ENCODE measurements at regions not wholly inside any gene's neighbourhood (a gene's known extent, or its start where the extent isn't known, plus 50 kb on each side); places are given as distances from the start of the nearest gene placed in this dataset.

- Histone ChIP-seq H3K23ac (ENCODE audit: low read length in 2 of 2) (no peak overlapping the region), H2BK120ac (ENCODE audit: low read depth, low read length) (no peak overlapping the region), H2AFZ (ENCODE audit: low read depth, low read length) (no peak overlapping the region), H3K36me3 (ENCODE audit: control insufficient read depth in 1 of 2, insufficient read depth in 2 of 2, low read depth in 1 of 2, low read length in 2 of 2) (no peaks in the 10 kb centered on the region), H3K9me3 (ENCODE audit: control insufficient read depth, low read length) (peaks cover 4% of the 10 kb centered on the region), H4K8ac (ENCODE audit: low read length) (no peak overlapping the region), H3K79me1 (replicated peaks; ENCODE audit: low read length, poor library complexity, severe bottlenecking) (no peaks in the 10 kb centered on the region), H3K4me3 (ENCODE audit: insufficient read depth in 1 of 2, low read depth in 1 of 2, low read length in 2 of 2) (no peak overlapping the region), H3K4me1 (ENCODE audit: control insufficient read depth, insufficient read depth, low read depth, low read length) (no peaks in the 10 kb centered on the region), H2AK5ac (ENCODE audit: low read length, severe bottlenecking) (no peak overlapping the region), H3K9ac (ENCODE audit: low read length) (no peak overlapping the region), H2BK12ac (ENCODE audit: low read length in 2 of 2) (no peak overlapping the region), H4K91ac (ENCODE audit: low read length) (no peak overlapping the region), H3K27me3 (ENCODE audit: control insufficient read depth in 1 of 2, insufficient read depth in 1 of 2, low read length in 2 of 2) (peaks cover 0 to 48% of the 10 kb centered on the region in 2 experiments), H3K4me2 (ENCODE audit: low read length, poor library complexity, severe bottlenecking) (no peak overlapping the region), H2BK15ac (ENCODE audit: low read depth, poor library complexity, severe bottlenecking) (no peak overlapping the region), H3K27ac (ENCODE audit: low read length, poor library complexity, severe bottlenecking) (no peak overlapping the region), H3K18ac (ENCODE audit: low read depth in 1 of 2, low read length in 2 of 2) (no peak overlapping the region), H3K4ac (ENCODE audit: low read depth in 1 of 2, low read length in 2 of 2) (no peak overlapping the region), H3K14ac (ENCODE audit: low read length in 2 of 2) (no peak overlapping the region), H2BK5ac (ENCODE audit: low read depth, low read length, poor library complexity, severe bottlenecking) (no peak overlapping the region)
- no peak for DNase-seq
- 89% methylated on average over 13 of the region's 14 CpGs for WGBS
These were observed 125.6 kb upstream of the PPP1R26 start for GRCh38 chr9:135353935-135354334.

DNA sequence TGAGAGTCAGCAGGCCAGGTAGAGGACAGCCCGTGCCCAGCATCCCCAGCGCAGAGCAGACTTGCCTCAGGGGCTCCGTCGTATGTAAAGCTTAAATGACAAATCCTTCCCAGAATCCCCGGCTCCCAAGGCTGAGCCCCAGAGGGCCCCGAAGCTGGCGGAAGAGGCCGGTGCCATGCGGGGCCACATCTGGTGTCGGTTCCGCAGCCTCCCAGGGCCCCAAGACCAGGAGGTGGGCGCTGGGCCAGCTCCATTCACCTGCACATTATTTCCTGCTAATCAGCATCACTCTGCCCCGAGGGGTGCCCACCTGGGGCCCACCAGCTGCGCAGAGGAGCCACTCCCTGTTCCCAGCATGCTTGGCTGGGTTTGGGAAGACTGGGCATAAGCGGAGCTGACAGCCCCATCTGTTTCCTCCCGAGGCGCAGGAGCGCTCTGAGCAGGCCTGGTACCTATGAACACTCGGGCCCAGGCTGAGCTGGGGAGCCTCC lies 124.0 kb upstream of the PPP1R26 start:
- H3K23ac ChIP-seq (ENCODE audit: low read length in 2 of 2), result no peak overlapping the region
- H2BK120ac ChIP-seq (ENCODE audit: low read depth, low read length), result no peak overlapping the region
- H3K79me1 ChIP-seq (replicated peaks; ENCODE audit: low read length, poor library complexity, severe bottlenecking), result no peaks in the 10 kb centered on the region
- H3K36me3 ChIP-seq (ENCODE audit: control insufficient read depth in 1 of 2, insufficient read depth in 2 of 2, low read depth in 1 of 2, low read length in 2 of 2), result no peaks in the 10 kb centered on the region
- H2AFZ ChIP-seq (ENCODE audit: low read depth, low read length), result no peak overlapping the region
- no peak overlapping the region for H4K91ac ChIP-seq (ENCODE audit: low read length)
- peaks cover 4% of the 10 kb centered on the region for H3K9me3 ChIP-seq (ENCODE audit: control insufficient read depth, low read length)
- no peak for DNase-seq
- no peak overlapping the region for H3K4me3 ChIP-seq (ENCODE audit: insufficient read depth in 1 of 2, low read depth in 1 of 2, low read length in 2 of 2)
- H3K27me3 ChIP-seq (ENCODE audit: control insufficient read depth in 1 of 2, insufficient read depth in 1 of 2, low read length in 2 of 2), result peaks cover 0 to 37% of the 10 kb centered on the region in 2 experiments
- 87% methylated on average over 19 of the region's 19 CpGs for WGBS
- H3K18ac ChIP-seq (ENCODE audit: low read depth in 1 of 2, low read length in 2 of 2), result no peak overlapping the region
- H2BK12ac ChIP-seq (ENCODE audit: low read length in 2 of 2), result no peak overlapping the region
- no peak overlapping the region for H2BK15ac ChIP-seq (ENCODE audit: low read depth, poor library complexity, severe bottlenecking)
- no peak overlapping the region for H3K4me2 ChIP-seq (ENCODE audit: low read length, poor library complexity, severe bottlenecking)
- H4K8ac ChIP-seq (ENCODE audit: low read length), result no peak overlapping the region
- no peak overlapping the region for H3K4ac ChIP-seq (ENCODE audit: low read depth in 1 of 2, low read length in 2 of 2)
- no peak overlapping the region for H3K9ac ChIP-seq (ENCODE audit: low read length)
- H3K27ac ChIP-seq (ENCODE audit: low read length, poor library complexity, severe bottlenecking), result no peak overlapping the region
- H3K14ac ChIP-seq (ENCODE audit: low read length in 2 of 2), result no peak overlapping the region
- H2AK5ac ChIP-seq (ENCODE audit: low read length, severe bottlenecking), result no peak overlapping the region
- H3K4me1 ChIP-seq (ENCODE audit: control insufficient read depth, insufficient read depth, low read depth, low read length), result no peaks in the 10 kb centered on the region
- no peak overlapping the region for H2BK5ac ChIP-seq (ENCODE audit: low read depth, low read length, poor library complexity, severe bottlenecking)

GRCh38 chr9:135356021-135356420 lies 123.6 kb upstream of the PPP1R26 start:
- Histone ChIP-seq H2AFZ (ENCODE audit: low read depth, low read length) (no peak overlapping the region), H4K8ac (ENCODE audit: low read length) (no peak overlapping the region), H3K4me2 (ENCODE audit: low read length, poor library complexity, severe bottlenecking) (no peak overlapping the region), H2BK15ac (ENCODE audit: low read depth, poor library complexity, severe bottlenecking) (no peak overlapping the region), H2BK120ac (ENCODE audit: low read depth, low read length) (no peak overlapping the region), H3K9ac (ENCODE audit: low read length) (no peak overlapping the region), H3K4ac (ENCODE audit: low read depth in 1 of 2, low read length in 2 of 2) (no peak overlapping the region), H2BK12ac (ENCODE audit: low read length in 2 of 2) (no peak overlapping the region), H2BK5ac (ENCODE audit: low read depth, low read length, poor library complexity, severe bottlenecking) (no peak overlapping the region), H3K4me1 (ENCODE audit: control insufficient read depth, insufficient read depth, low read depth, low read length) (no peaks in the 10 kb centered on the region), H4K91ac (ENCODE audit: low read length) (no peak overlapping the region), H3K9me3 (ENCODE audit: control insufficient read depth, low read length) (peaks cover 4% of the 10 kb centered on the region), H3K23ac (ENCODE audit: low read length in 2 of 2) (no peak overlapping the region), H3K4me3 (ENCODE audit: insufficient read depth in 1 of 2, low read depth in 1 of 2, low read length in 2 of 2) (no peak overlapping the region), H2AK5ac (ENCODE audit: low read length, severe bottlenecking) (no peak overlapping the region), H3K79me1 (replicated peaks; ENCODE audit: low read length, poor library complexity, severe bottlenecking) (no peaks in the 10 kb centered on the region), H3K27me3 (ENCODE audit: control insufficient read depth in 1 of 2, insufficient read depth in 1 of 2, low read length in 2 of 2) (peaks cover 0 to 32% of the 10 kb centered on the region in 2 experiments), H3K36me3 (ENCODE audit: control insufficient read depth in 1 of 2, insufficient read depth in 2 of 2, low read depth in 1 of 2, low read length in 2 of 2) (no peaks in the 10 kb centered on the region), H3K14ac (ENCODE audit: low read length in 2 of 2) (no peak overlapping the region), H3K27ac (ENCODE audit: low read length, poor library complexity, severe bottlenecking) (no peak overlapping the region), H3K18ac (ENCODE audit: low read depth in 1 of 2, low read length in 2 of 2) (no peak overlapping the region)
- DNase-seq, result no peak
- 92% methylated on average over 26 of the region's 26 CpGs for WGBS

- Histone ChIP-seq H2BK5ac (ENCODE audit: low read depth, low read length, poor library complexity, severe bottlenecking) (no peak overlapping the region), H3K9ac (ENCODE audit: low read length) (no peak overlapping the region), H3K4me1 (ENCODE audit: control insufficient read depth, insufficient read depth, low read depth, low read length) (no peaks in the 10 kb centered on the region), H3K9me3 (ENCODE audit: control insufficient read depth, low read length) (peaks cover 3% of the 10 kb centered on the region), H3K27ac (ENCODE audit: low read length, poor library complexity, severe bottlenecking) (no peak overlapping the region), H3K79me1 (replicated peaks; ENCODE audit: low read length, poor library complexity, severe bottlenecking) (no peaks in the 10 kb centered on the region), H3K27me3 (ENCODE audit: control insufficient read depth in 1 of 2, insufficient read depth in 1 of 2, low read length in 2 of 2) (peaks cover 0 to 28% of the 10 kb centered on the region in 2 experiments), H3K18ac (ENCODE audit: low read depth in 1 of 2, low read length in 2 of 2) (no peak overlapping the region), H2BK120ac (ENCODE audit: low read depth, low read length) (no peak overlapping the region), H3K36me3 (ENCODE audit: control insufficient read depth in 1 of 2, insufficient read depth in 2 of 2, low read depth in 1 of 2, low read length in 2 of 2) (no peaks in the 10 kb centered on the region), H2AFZ (ENCODE audit: low read depth, low read length) (no peak overlapping the region), H4K8ac (ENCODE audit: low read length) (no peak overlapping the region), H3K4me2 (ENCODE audit: low read length, poor library complexity, severe bottlenecking) (no peak overlapping the region), H2BK12ac (ENCODE audit: low read length in 2 of 2) (no peak overlapping the region), H3K23ac (ENCODE audit: low read length in 2 of 2) (no peak overlapping the region), H4K91ac (ENCODE audit: low read length) (no peak overlapping the region), H2AK5ac (ENCODE audit: low read length, severe bottlenecking) (no peak overlapping the region), H3K4ac (ENCODE audit: low read depth in 1 of 2, low read length in 2 of 2) (no peak overlapping the region), H2BK15ac (ENCODE audit: low read depth, poor library complexity, severe bottlenecking) (no peak overlapping the region), H3K14ac (ENCODE audit: low read length in 2 of 2) (no peak overlapping the region), H3K4me3 (ENCODE audit: insufficient read depth in 1 of 2, low read depth in 1 of 2, low read length in 2 of 2) (no peak overlapping the region)
- DNase-seq, result no peak
- 72% methylated on average over 5 of the region's 5 CpGs for WGBS
These were observed 122.8 kb upstream of the PPP1R26 start for GRCh38 chr9:135356796-135357195.

All from mesenchymal stem cell (in vitro differentiated cells and primary cell).